MV-4-11 (cell line): ENCODE measurements at regions not wholly inside any gene's neighbourhood (a gene's known extent, or its start where the extent isn't known, plus 50 kb on each side); places are given as distances from the start of the nearest gene placed in this dataset.
"Not testable (repeated sequence)": the region's sequence is repeated elsewhere in the genome, so short reads cannot be mapped to it uniquely, and the experiment has no call there.

Experiments
- DNase-seq: peaks from one replicate; lab custom pipeline; 2025; lab: John Stamatoyannopoulos, UW

DNA sequence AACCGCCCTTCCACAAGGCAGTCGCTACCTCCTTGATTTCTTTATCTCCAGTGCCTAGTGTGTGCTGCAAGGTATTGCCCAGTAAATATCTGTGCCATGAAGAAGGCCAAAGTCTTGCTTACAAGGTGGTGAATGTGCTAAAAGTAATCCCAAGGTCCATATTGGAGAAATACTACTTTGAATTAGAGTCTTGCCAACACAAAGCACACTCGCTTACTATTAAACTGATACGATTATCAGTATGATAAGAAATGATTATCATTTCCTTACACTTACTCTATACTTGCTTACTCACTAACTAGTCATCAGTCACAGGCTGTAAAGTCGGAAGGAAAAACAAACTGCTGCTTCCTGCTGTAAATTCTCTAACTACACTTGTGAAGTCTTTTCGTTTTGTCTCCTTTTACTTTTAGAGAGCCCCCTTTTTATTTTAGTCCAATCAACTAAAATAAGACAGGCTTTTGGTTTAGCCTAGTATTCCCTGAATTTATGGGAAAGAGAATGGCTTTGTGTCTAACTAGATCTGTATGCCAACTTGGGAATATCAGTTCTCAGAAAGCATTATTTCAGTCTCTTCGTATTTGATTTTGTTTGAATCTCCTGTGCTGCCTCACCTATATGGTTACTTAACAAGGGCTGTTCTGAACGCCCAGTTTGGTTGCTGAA is 107.1 kb upstream of the TSC22D2 start:
- DNase-seq: no peak

DNA sequence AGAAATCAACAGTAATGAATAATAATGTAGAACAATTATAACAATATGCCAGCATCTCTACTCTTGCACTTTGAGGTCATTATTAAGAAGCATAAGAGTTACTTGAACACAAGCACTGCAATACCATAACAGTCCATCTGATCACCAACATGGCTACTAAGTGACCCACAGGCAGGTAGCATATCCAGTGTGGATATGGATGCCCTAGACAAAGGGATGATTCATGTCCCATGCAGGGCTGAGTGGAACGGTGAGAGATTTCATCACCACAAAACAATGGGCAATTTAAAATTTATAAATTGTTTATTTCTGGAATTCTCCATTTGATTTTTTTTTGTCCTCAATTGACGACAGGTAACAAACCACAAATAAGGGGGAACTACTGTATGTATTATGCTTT is 107.7 kb upstream of the TSC22D2 start:
- DNase-seq: no peak

- no peak for DNase-seq
Observed at GRCh38 chr3:150299201-150299600, 108.9 kb upstream of the TSC22D2 start.

DNA sequence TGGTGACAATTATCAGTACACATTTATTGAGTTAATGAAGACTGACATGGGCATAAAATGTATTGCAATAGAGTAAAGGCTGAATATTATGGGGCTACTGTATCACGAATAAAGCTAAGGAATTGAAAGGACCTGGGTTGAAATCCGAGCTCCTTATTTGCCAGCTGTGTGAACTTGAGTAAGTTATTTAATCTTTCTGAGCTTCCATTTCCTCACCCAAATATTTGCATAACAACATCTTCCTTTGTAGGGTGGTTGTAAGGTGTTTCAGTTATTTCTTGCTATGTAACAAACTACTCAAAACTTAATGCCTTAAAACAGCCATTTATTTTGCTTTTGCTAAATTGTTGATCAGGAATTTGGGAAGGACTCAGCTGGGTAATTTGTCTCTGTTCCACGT is 111.1 kb upstream of the TSC22D2 start:
- DNase-seq: no peak

DNA sequence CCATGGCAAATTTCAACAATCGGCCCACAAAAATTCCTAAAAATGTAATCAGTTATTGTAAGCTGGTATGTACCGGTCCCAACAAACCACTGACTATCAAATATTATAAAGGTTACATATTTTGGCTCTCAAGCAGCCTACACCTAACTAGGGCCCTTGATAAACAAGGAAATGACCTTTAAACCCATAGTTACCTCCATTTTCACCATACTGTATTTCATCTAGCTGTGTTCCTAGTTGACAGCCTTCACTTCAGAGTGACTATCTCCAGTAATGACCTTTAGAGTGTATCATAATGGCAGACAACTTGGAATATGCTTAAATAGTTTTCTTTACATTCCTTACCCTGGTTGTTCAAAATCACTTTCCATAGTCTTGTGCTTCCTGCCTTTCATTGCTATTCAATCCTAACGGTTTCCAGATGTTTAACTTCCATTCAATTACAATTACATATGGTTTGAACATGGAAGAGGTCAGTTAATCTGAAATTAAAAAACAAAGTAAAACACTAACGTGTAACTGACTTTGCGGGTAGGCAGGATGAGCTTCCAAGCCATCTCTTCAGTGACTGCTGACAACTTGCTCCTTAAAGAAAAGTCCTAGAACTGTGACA is 111.9 kb upstream of the TSC22D2 start:
- DNase-seq: no peak

DNA sequence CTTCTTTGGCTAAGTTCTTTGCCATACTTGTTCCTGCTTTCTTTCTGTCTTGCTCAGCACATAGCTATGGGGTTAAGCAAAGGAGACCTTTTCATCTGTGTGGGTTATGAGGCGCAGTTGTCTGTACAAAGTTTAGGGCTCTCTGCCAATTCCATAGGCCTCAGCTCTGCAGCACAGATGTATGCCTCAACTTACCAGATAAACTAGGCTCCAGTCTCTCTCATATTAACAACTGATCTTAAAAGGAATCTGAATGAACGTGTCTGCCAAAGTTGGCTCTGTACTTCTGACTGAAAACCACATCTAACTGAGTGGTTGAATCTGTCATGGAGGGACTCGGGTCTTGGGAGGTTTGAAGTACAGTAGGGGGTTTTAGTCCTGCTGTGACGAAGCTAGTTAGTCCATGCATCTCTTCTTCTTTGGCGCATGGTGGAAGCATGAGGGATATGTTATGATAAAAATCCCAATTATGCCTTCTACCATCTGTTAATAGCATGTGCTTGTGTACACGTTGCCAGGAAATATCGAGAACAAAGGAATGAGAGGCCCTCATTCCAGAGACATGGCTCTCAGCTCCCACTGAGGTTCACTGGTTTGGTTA is 114.6 kb upstream of the TSC22D2 start:
- no peak for DNase-seq

GRCh38 chr3:150292891-150293290 is 115.2 kb upstream of the TSC22D2 start:
- no peak for DNase-seq

DNA sequence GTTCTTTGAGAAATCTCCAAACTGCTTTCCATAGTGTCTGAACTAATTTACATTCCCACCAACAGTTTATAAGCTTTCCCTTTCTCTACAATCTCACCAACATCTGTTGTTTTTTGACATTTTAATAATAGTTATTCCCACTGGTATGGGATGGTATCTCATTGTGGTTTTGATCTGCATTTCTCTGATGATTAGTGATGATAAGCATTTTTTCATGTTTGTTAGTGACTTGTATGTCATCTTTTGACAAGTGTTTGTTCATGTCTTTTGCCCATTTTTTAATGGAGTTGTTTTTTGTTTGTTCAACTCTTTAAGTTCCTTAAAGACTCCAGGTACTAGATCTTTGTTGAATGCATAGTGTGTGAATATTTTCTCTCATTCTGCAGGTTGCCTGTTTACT is 116.6 kb upstream of the TSC22D2 start:
- DNase-seq: no peak

- DNase-seq: no peak
Observed at GRCh38 chr3:150286390-150287147, 121.5 kb upstream of the TSC22D2 start.

DNA sequence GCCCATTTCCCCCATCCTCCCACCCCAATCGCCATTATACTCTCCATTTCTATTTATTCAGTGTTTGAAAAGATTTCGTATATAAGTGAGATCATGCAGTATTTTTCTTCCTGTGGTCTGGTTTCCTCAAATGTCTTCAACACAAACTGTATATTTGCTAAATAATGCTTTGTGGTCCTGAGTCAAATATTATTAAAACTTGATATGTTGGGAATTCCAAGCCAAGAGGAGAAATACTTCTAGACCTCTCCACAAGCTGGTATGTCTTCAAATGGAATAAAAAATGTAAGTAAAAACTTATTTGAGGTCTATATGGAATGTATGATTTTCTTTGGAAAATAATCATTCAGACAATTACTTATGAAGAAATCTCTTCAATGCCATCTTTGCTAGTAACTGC is 122.5 kb upstream of the TSC22D2 start:
- no peak for DNase-seq

- no peak for DNase-seq
Observed at GRCh38 chr3:150278843-150279381, 129.2 kb upstream of the TSC22D2 start.

DNA sequence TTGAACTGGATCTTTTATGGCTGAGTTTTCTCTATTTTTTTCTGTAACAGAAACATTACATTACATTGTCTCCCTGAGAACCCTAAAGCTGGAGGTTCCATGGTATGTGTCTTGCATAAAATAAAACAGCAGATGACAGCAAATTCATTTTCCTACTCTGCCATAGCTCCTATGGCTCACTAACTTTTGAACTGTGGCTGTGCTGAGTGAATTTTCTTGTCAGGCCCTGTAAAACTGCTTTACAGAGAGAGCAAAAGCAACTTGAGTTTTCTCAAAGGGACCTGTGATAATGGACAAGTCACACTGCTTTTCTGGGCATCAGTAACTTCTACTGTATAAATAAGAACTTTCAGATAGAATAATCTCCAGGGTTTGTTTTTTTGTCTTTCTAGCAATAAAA is 129.9 kb upstream of the TSC22D2 start:
- no peak for DNase-seq

DNA sequence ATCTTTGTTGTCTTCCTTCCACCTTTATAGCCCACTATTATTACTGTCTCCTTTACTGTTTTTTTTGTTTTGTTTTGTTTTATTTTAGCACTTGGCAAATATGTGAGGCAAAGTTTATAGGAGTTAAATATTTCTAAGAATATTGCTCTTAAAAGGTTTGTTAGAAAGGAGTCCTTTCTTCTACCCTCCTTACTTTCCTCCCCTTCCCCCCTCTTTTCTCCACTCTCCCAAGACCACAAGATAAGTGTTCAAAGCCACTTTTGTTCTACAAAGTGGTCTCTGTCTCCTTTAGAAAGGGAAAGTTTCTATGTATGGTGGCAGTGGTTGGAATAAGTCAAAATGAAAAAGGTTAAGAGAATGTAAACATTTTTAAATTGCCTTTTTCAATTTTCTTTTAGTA is 130.7 kb upstream of the TSC22D2 start:
- no peak for DNase-seq

GRCh38 chr3:150275941-150276340 is 132.2 kb upstream of the TSC22D2 start:
- DNase-seq: no peak

DNA sequence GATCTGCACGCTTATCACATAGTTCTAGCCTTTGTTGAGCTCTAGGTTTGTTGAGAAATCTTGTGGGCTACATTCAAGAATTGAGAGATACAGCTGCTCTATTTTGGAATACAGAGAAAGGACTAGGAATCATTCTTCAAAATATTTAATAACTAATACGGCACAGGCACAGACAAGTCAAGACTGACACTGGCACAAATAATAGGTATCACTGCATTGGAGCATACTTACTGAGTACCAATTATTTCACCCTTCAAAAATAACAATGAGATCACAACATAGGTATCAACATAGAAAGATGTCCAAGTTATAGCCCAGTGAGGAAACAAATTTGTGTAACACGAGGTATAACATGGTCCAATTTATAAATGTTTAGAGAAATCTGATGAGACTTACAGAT is 133.7 kb upstream of the TSC22D2 start:
- no peak for DNase-seq

DNA sequence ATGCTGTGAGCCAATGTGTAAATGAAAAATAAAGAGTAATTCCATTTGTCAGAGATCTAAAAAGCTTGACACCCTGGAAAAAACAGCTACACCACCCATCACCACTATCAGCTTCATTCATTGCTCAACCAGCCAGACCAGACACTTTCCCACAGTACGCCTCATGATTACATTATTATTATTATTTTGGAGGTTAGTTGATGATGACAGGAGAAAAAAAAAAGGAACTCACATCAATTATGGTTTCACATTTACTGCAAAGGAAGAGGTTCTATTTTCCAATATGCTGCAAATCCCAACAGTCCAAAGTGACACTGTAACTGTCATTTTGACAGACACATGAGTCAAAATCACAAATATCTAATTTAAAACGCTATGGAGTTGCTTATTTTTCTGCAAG is 134.7 kb upstream of the TSC22D2 start:
- peak; percentile 22 for DNase-seq

GRCh38 chr3:150271591-150271960 is 136.5 kb upstream of the TSC22D2 start:
- DNase-seq: no peak

GRCh38 chr3:150270883-150271590 is 137.1 kb upstream of the TSC22D2 start:
- no peak for DNase-seq

GRCh38 chr3:150270444-150270843 is 137.7 kb upstream of the TSC22D2 start:
- DNase-seq: not testable (repeated sequence)

DNA sequence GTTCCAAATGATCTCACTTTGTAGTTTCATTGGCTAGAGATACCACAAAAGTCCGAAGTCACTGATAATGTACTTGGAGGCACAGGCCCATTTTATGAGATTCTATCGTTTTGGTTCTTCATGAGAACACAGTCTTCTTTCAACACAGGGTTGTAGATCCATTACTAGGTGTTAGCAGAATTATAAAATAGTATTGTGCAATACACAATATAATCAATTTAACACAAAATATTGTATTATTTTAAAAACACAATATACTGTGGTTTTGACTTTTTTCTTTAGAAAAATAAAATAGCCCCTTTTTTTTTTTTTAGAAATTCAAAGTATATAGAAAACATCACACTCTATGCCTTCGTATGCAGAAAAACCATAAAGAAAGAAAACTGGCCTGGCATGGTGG is 138.6 kb upstream of the TSC22D2 start:
- DNase-seq: no peak

GRCh38 chr3:150268426-150269391 is 139.4 kb upstream of the TSC22D2 start:
- no peak for DNase-seq
